ENCODE measurements at regions not wholly inside any gene's neighbourhood (a gene's known extent, or its start where the extent isn't known, plus 50 kb on each side); places are given as distances from the start of the nearest gene placed in this dataset.

- TF ChIP-seq CTCF (IDR thresholded peaks at IDR 0.05; ENCODE audit: low read length), result no peak
- TF ChIP-seq EZH2 (IDR thresholded peaks at IDR 0.05; ENCODE audit: borderline replicate concordance, low read length), result no peak
Measured at GRCh38 chr11:116173941-116174911, 598.6 kb downstream of the BUD13 start.

Data from OCI-LY1 (cell line).